Spleen (tissue), 11 donors: ENCODE measurements at regions not wholly inside any gene's neighbourhood (a gene's known extent, or its start where the extent isn't known, plus 50 kb on each side); places are given as distances from the start of the nearest gene placed in this dataset.

Source experiments
- DNase-seq: peaks from one replicate; pipeline ENCODE4 v3.0.0-alpha.2; 2020
- H3K27ac ChIP-seq, 8 donors: fragments of 200-600 bp; sonication (generic) in 7 of 8; 1 replicate in 4 of 8; 2 replicates in 4 of 8; pipeline versions ENCODE4 v1.5.0 to v1.8.0; 2016 to 2021; ENCODE audit warnings: inconsistent platforms in 4 of 8, mild to moderate bottlenecking in 4 of 8, moderate library complexity in 1 of 8
- H3K27me3 ChIP-seq, 7 donors: fragments of 200-600 bp; sonication (generic) in 6 of 7; replicated peaks in 1 of 7; 1 replicate in 4 of 7; 2 replicates in 3 of 7; pipeline versions ENCODE4 v1.5.0 to v1.8.0; 2016 to 2021; ENCODE audit warnings: inconsistent platforms in 3 of 7, mild to moderate bottlenecking in 1 of 7
- H3K36me3 ChIP-seq, 6 donors: fragments of 200-600 bp; sonication (generic) in 5 of 6; 1 replicate in 4 of 6; 2 replicates in 2 of 6; pipeline versions ENCODE4 v1.5.0 to v1.8.0; 2016 to 2021; ENCODE audit warnings: inconsistent platforms in 2 of 6
- H3K4me1 ChIP-seq, 6 donors: fragments of 200-600 bp; sonication (generic) in 5 of 6; 1 replicate in 3 of 6; 2 replicates in 3 of 6; pipeline versions ENCODE4 v1.5.0 to v1.8.0; 2016 to 2021; ENCODE audit warnings: inconsistent platforms in 3 of 6
- H3K4me3 ChIP-seq, 8 donors: fragments of 200-600 bp; sonication (generic) in 7 of 8; 1 replicate in 4 of 8; 2 replicates in 4 of 8; pipeline versions ENCODE4 v1.5.0 to v1.8.0; 2016 to 2021; ENCODE audit warnings: inconsistent platforms in 4 of 8, mild to moderate bottlenecking in 4 of 8, moderate library complexity in 2 of 8
- H3K9me3 ChIP-seq, 8 donors: fragments of 200-600 bp; sonication (generic) in 7 of 8; 1 replicate in 4 of 8; 2 replicates in 4 of 8; pipeline versions ENCODE4 v1.5.0 to v1.8.0; 2016 to 2021; ENCODE audit warnings: inconsistent platforms in 4 of 8
- CTCF ChIP-seq, 11 experiments: fragments of 200-600 bp in 7 of 11; fragments of 450-650 bp in 4 of 11; sonication (generic) in 4 of 11; IDR thresholded peaks in 8 of 11; conservative IDR thresholded peaks in 3 of 11; 1 replicate in 7 of 11; 2 replicates in 4 of 11; pipeline versions ENCODE4 v1.4.0 to v1.8.0; 2016 to 2021; ENCODE audit warnings: antibody characterized with exemption in 11 of 11, inconsistent platforms in 4 of 11, mild to moderate bottlenecking in 1 of 11
- POLR2A ChIP-seq, 3 donors: fragments of 450-650 bp; IDR thresholded peaks; one replicate each; pipeline ENCODE4 v1.5.1; 2017; ENCODE audit warnings: antibody characterized with exemption in 3 of 3, mild to moderate bottlenecking in 1 of 3
- POLR2AphosphoS5 ChIP-seq, 3 donors: sonication (generic); formaldehyde crosslinking; IDR thresholded peaks; one replicate each; pipeline ENCODE4 v1.5.1; 2017; ENCODE audit warnings: antibody characterized with exemption in 3 of 3
- WGBS, 5 donors: extraction: QIAGEN DNeasy Blood & Tissue Kit in 3 of 5; methylation state at CpG; one replicate each; pipeline versions ENCODE4 v1.1.5 to v1.1.7; 2013 to 2018; 5-methylcytosine and 5-hydroxymethylcytosine counted together
- intact Hi-C: fragments of 100-400 bp; cut with DNase I; formaldehyde crosslinking; loops from one replicate; pipeline ENCODE4 v1.15.0; 2023; ENCODE audit warnings: low total_unique reads
- donor health status: healthy with polysubstance abuse.
- donor health status: DM: no; HTN: no; CAD: no; lungs with moderate emphysema.
- donor health status: DM: no; HTN: no; CAD: no.
- donor health status: Bipolar disorder and iron deficiency.
- donor health status: healthy.
- donor health status: DM: no; HTN: no; CAD: no.
- donor health status: DM: yes; HTN: yes; CAD: no.

- TF ChIP-seq POLR2AphosphoS5 (IDR thresholded peaks at IDR 0.05) (no peak), POLR2A (IDR thresholded peaks at IDR 0.05) (no peak), CTCF (IDR thresholded peaks at IDR 0.05 in 8 of 11, conservative IDR thresholded peaks at IDR 0.05 in 3 of 11) (no peak)
- no peaks in the 10 kb centered on the region for H3K36me3 ChIP-seq
- intact Hi-C loops: no loop called here
- DNase-seq: no peak
- H3K4me1 ChIP-seq: no peaks in the 10 kb centered on the region
- WGBS, 5 donors: 52 to 65% (median 61%) methylated on average over 3 of the region's 3 CpGs
- no peak overlapping the region for H3K27ac ChIP-seq
- H3K27me3 ChIP-seq: no peaks in the 10 kb centered on the region
- no peaks in the 10 kb centered on the region for H3K9me3 ChIP-seq
- no peak overlapping the region for H3K4me3 ChIP-seq
These were observed 272.0 kb upstream of the HAND2 start for GRCh38 chr4:173801876-173802661.

- no peak for DNase-seq
- H3K27ac ChIP-seq: no peak overlapping the region
- H3K27me3 ChIP-seq: no peaks in the 10 kb centered on the region
- H3K4me1 ChIP-seq: no peaks in the 10 kb centered on the region
- H3K4me3 ChIP-seq: no peak overlapping the region
- H3K9me3 ChIP-seq: no peaks in the 10 kb centered on the region
- WGBS, 5 donors: 21 to 44% (median 38%) methylated on average over 1 of the region's 1 CpG
- no peaks in the 10 kb centered on the region for H3K36me3 ChIP-seq
- TF ChIP-seq CTCF (IDR thresholded peaks at IDR 0.05 in 8 of 11, conservative IDR thresholded peaks at IDR 0.05 in 3 of 11) (no peak), POLR2AphosphoS5 (IDR thresholded peaks at IDR 0.05) (no peak), POLR2A (IDR thresholded peaks at IDR 0.05) (no peak)
- intact Hi-C loops: no loop called here
These were observed 271.3 kb upstream of the HAND2 start for GRCh38 chr4:173801361-173801760.

- Histone ChIP-seq H3K9me3 (peaks cover 0 to 2% (median 0%) of the 10 kb centered on the region in 8 donors), H3K36me3 (no peaks in the 10 kb centered on the region), H3K4me3 (no peak overlapping the region), H3K4me1 (no peaks in the 10 kb centered on the region), H3K27ac (no peak overlapping the region), H3K27me3 (no peaks in the 10 kb centered on the region)
- DNase-seq: no peak
- intact Hi-C loops: no loop called here
- TF ChIP-seq POLR2A (IDR thresholded peaks at IDR 0.05): no peak
- TF ChIP-seq POLR2AphosphoS5 (IDR thresholded peaks at IDR 0.05): no peak
- TF ChIP-seq CTCF (IDR thresholded peaks at IDR 0.05 in 8 of 11, conservative IDR thresholded peaks at IDR 0.05 in 3 of 11): no peak
- 75 to 89% (median 84%) methylated on average over 1 of the region's 1 CpG for WGBS, 5 donors
These were observed 267.3 kb upstream of the HAND2 start for GRCh38 chr4:173797296-173797695.

GRCh38 chr4:173794662-173795061 lies 264.6 kb upstream of the HAND2 start:
- no peaks in the 10 kb centered on the region for H3K4me1 ChIP-seq
- intact Hi-C loops: no loop called here
- no peak for DNase-seq
- peaks cover 0 to 7% (median 0%) of the 10 kb centered on the region in 8 donors for H3K9me3 ChIP-seq
- no peaks in the 10 kb centered on the region for H3K36me3 ChIP-seq
- no peak for TF ChIP-seq POLR2AphosphoS5 (IDR thresholded peaks at IDR 0.05)
- no peak for TF ChIP-seq CTCF (IDR thresholded peaks at IDR 0.05 in 8 of 11, conservative IDR thresholded peaks at IDR 0.05 in 3 of 11)
- TF ChIP-seq POLR2A (IDR thresholded peaks at IDR 0.05): no peak
- no peaks in the 10 kb centered on the region for H3K27me3 ChIP-seq
- WGBS, 5 donors: 51 to 68% (median 61%) methylated on average over 2 of the region's 2 CpGs
- no peak overlapping the region for H3K27ac ChIP-seq
- H3K4me3 ChIP-seq: no peak overlapping the region
